Right lobe of liver (tissue), 6 donors: ENCODE measurements at regions not wholly inside any gene's neighbourhood (a gene's known extent, or its start where the extent isn't known, plus 50 kb on each side); places are given as distances from the start of the nearest gene placed in this dataset.

Experiments
- ATAC-seq, 4 donors: fragments of 200-7000 bp; cut with Tn5 transposase; one replicate each; pipeline ENCODE4 v1.9.1; 2020; ENCODE audit warnings: mild to moderate bottlenecking in 4 of 4, moderate library complexity in 4 of 4
- DNase-seq, 3 donors: peaks; one replicate each; pipeline ENCODE4 v3.0.0-alpha.2; 2020
- H3K27ac ChIP-seq, 3 donors: fragments of 200-600 bp; one replicate each; pipeline ENCODE4 v1.8.0; 2022
- H3K27me3 ChIP-seq, 2 donors: fragments of 200-600 bp; one replicate each; pipeline ENCODE4 v1.8.0; 2022
- H3K36me3 ChIP-seq, 4 donors: fragments of 200-600 bp; sonication (generic) in 1 of 4; one replicate each; pipeline versions ENCODE4 v1.5.1 to v1.8.0; 2017 to 2022; ENCODE audit warnings: control low read depth in 1 of 4
- H3K4me1 ChIP-seq, 4 donors: fragments of 200-600 bp; sonication (generic) in 1 of 4; one replicate each; pipeline versions ENCODE4 v1.5.1 to v1.8.0; 2017 to 2022; ENCODE audit warnings: control low read depth in 1 of 4
- H3K4me3 ChIP-seq, 3 donors: fragments of 200-600 bp; one replicate each; pipeline ENCODE4 v1.8.0; 2022
- H3K9me3 ChIP-seq, 4 donors: fragments of 200-600 bp; sonication (generic) in 1 of 4; one replicate each; pipeline versions ENCODE4 v1.5.1 to v1.8.0; 2017 to 2022; ENCODE audit warnings: control low read depth in 1 of 4
- CTCF ChIP-seq, 4 donors: fragments of 200-600 bp in 3 of 4; fragments of 450-650 bp in 1 of 4; IDR thresholded peaks; one replicate each; pipeline versions ENCODE4 v1.5.1 to v1.8.0; 2016 to 2022; ENCODE audit warnings: antibody characterized with exemption in 4 of 4, mild to moderate bottlenecking in 2 of 4
- POLR2A ChIP-seq: fragments of 450-650 bp; IDR thresholded peaks from one replicate; pipeline ENCODE4 v1.6.1; 2017; ENCODE audit warnings: antibody characterized with exemption, mild to moderate bottlenecking
- WGBS: methylation state at CpG from one replicate; pipeline ENCODE4 v1.1.6; 2018; ENCODE audit warnings: low coverage, low lambda C conversion rate; ENCODE audit not compliant: insufficient coverage; ENCODE audit errors: missing lambda C conversion rate; 5-methylcytosine and 5-hydroxymethylcytosine counted together
- intact Hi-C, 2 donors: fragments of 100-400 bp; cut with DNase I; formaldehyde crosslinking; loops; one replicate each; pipeline versions ENCODE4 v1.11.2 to v1.14.1; 2022
- donor health status: DM: no; HTN: yes; CAD: no.
- donor health status: DM: no; HTN: no; CAD: no.
- donor health status: DM: no; HTN: no; CAD: no.
- donor health status: DM: no; HTN: yes; CAD: no.
- donor health status: DM: no; HTN: yes; CAD: no.

- Histone ChIP-seq H3K36me3 (no peaks in the 10 kb centered on the region), H3K4me3 (no peak overlapping the region)
- 15% methylated on average over 1 of the region's 1 CpG for WGBS
Measured at GRCh38 chr3:83740504-83740903, 1218.3 kb upstream of the CADM2 start.

GRCh38 chr3:83765956-83766355 lies 1192.8 kb upstream of the CADM2 start:
- Histone ChIP-seq H3K4me3 (no peak overlapping the region), H3K27me3 (no peaks in the 10 kb centered on the region), H3K9me3 (no peaks in the 10 kb centered on the region), H3K36me3 (no peaks in the 10 kb centered on the region), H3K4me1 (no peaks in the 10 kb centered on the region), H3K27ac (no peak overlapping the region)
- intact Hi-C loops = no loop called here
- DNase-seq (no peak), ATAC-seq (no peak)
- no peak for TF ChIP-seq POLR2A
- TF ChIP-seq CTCF (IDR thresholded peaks at IDR 0.05) = no peak
- 33% methylated on average over 1 of the region's 1 CpG for WGBS

More at GRCh38 chr3:83740504-83740903, 1218.3 kb upstream of the CADM2 start:
- ATAC-seq = no peak
- intact Hi-C loops = no loop called here
- H3K27me3 ChIP-seq = no peaks in the 10 kb centered on the region
- no peaks in the 10 kb centered on the region for H3K9me3 ChIP-seq
- H3K27ac ChIP-seq = no peak overlapping the region
- no peak for DNase-seq
- H3K4me1 ChIP-seq = no peaks in the 10 kb centered on the region
- TF ChIP-seq POLR2A (no peak), CTCF (IDR thresholded peaks at IDR 0.05) (no peak)

GRCh38 chr3:83769791-83770663 lies 1188.8 kb upstream of the CADM2 start:
- intact Hi-C loops = no loop called here
- H3K9me3 ChIP-seq = no peaks in the 10 kb centered on the region
- no peaks in the 10 kb centered on the region for H3K4me1 ChIP-seq
- DNase-seq (peak in 2 of 3 donors; percentile 10 to 37), ATAC-seq (no peak)
- no peaks in the 10 kb centered on the region for H3K27me3 ChIP-seq
- WGBS = 58% methylated on average over 12 of the region's 17 CpGs
- no peak overlapping the region for H3K27ac ChIP-seq
- no peaks in the 10 kb centered on the region for H3K36me3 ChIP-seq
- no peak for TF ChIP-seq POLR2A
- TF ChIP-seq CTCF (IDR thresholded peaks at IDR 0.05) = no peak
- H3K4me3 ChIP-seq = no peak overlapping the region

- no peak for TF ChIP-seq CTCF (IDR thresholded peaks at IDR 0.05)
- no peak for TF ChIP-seq POLR2A
- intact Hi-C loops = no loop called here
- H3K27me3 ChIP-seq = no peaks in the 10 kb centered on the region
- no peaks in the 10 kb centered on the region for H3K4me1 ChIP-seq
- no peak overlapping the region for H3K4me3 ChIP-seq
- H3K36me3 ChIP-seq = no peaks in the 10 kb centered on the region
- DNase-seq (no peak), ATAC-seq (no peak)
- no peak overlapping the region for H3K27ac ChIP-seq
- 74% methylated on average over 5 of the region's 7 CpGs for WGBS
- H3K9me3 ChIP-seq = no peaks in the 10 kb centered on the region
Measured at GRCh38 chr3:83770664-83771402, 1188.0 kb upstream of the CADM2 start.
